ENCODE measurements at regions not wholly inside any gene's neighbourhood (a gene's known extent, or its start where the extent isn't known, plus 50 kb on each side); places are given as distances from the start of the nearest gene placed in this dataset.

- TF ChIP-seq CTCF (conservative IDR thresholded peaks at IDR 0.05), result no peak
- no peak for TF ChIP-seq EZH2 (IDR thresholded peaks at IDR 0.05; ENCODE audit: low read depth)
Observed at GRCh38 chrX:6293716-6294115, 65.0 kb upstream of the NLGN4X start.
